B cell (primary cell): ENCODE measurements at regions not wholly inside any gene's neighbourhood (a gene's known extent, or its start where the extent isn't known, plus 50 kb on each side); places are given as distances from the start of the nearest gene placed in this dataset.
"Not testable (repeated sequence)": the region's sequence is repeated elsewhere in the genome, so short reads cannot be mapped to it uniquely, and the experiment has no call there.

Source experiments
- EZH2 ChIP-seq: IDR thresholded peaks from 2 replicates; pipeline ENCODE4 v1.6.1; 2012; ENCODE audit warnings: borderline replicate concordance, low read depth, mild to moderate bottlenecking, moderate library complexity, low read length; ENCODE audit not compliant: insufficient read depth, poor library complexity, severe bottlenecking
- TF ChIP-seq, protein P1 (sequence below): fragments of 200-600 bp; IDR thresholded peaks from one replicate; pipeline ENCODE4 v1.8.0; 2022; ENCODE audit warnings: antibody characterized with exemption, mild to moderate bottlenecking

DNA sequence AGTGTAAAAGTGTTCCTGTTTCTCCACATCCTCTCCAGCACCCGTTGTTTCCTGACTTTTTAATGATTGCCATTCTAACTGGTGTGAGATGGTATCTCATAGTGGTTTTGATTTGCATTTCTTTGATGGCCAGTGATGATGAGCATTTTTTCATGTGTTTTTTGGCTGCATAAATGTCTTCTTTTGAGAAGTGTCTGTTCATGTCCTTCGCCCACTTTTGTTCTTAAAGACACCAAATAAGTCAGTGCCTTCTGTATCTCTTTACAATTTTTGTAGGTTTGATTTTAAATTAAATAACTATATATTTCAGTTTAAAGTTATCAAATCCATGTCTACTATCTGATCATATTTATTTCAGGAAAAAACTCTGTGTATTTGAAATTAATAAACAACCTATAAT, 202.4 kb upstream of the ZNF322 start:
- TF ChIP-seq, protein P1, sequence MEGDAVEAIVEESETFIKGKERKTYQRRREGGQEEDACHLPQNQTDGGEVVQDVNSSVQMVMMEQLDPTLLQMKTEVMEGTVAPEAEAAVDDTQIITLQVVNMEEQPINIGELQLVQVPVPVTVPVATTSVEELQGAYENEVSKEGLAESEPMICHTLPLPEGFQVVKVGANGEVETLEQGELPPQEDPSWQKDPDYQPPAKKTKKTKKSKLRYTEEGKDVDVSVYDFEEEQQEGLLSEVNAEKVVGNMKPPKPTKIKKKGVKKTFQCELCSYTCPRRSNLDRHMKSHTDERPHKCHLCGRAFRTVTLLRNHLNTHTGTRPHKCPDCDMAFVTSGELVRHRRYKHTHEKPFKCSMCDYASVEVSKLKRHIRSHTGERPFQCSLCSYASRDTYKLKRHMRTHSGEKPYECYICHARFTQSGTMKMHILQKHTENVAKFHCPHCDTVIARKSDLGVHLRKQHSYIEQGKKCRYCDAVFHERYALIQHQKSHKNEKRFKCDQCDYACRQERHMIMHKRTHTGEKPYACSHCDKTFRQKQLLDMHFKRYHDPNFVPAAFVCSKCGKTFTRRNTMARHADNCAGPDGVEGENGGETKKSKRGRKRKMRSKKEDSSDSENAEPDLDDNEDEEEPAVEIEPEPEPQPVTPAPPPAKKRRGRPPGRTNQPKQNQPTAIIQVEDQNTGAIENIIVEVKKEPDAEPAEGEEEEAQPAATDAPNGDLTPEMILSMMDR: not testable (repeated sequence)
- TF ChIP-seq EZH2: not testable (repeated sequence)
